HCT116 (cell line): ENCODE measurements at regions not wholly inside any gene's neighbourhood (a gene's known extent, or its start where the extent isn't known, plus 50 kb on each side); places are given as distances from the start of the nearest gene placed in this dataset.

Source experiments
- ATAC-seq: fragments of 200-7000 bp; cut with Tn5 transposase; 2 replicates; pipeline ENCODE4 v1.9.1; 2020; ENCODE audit warnings: mild to moderate bottlenecking, moderate library complexity
- BruUV-seq: library from RNA; stranded (reverse); fragments of 400-500 nt; replicated peaks from 2 replicates; lab custom pipeline; 2021; lab: Mats Ljungman, UMichigan
- CTCF ChIA-PET: fragments of 300-600 bp; sonication (Branson Sonifier 250); formaldehyde crosslinking; loops from one replicate; lab custom pipeline; 2021; ENCODE audit warnings: antibody characterized with exemption; lab: Charles Lee
- POLR2A ChIA-PET: fragments of 300-600, 350-600 bp; sonication (Branson Sonifier 250); formaldehyde crosslinking; loops from one replicate; lab custom pipeline; 2021; ENCODE audit warnings: antibody characterized with exemption; lab: Charles Lee
- RAD21 ChIA-PET, 2 experiments: fragments of 300-600 bp; sonication (Branson Sonifier 250); formaldehyde crosslinking; loops; one replicate each; lab custom pipeline; 2023; ENCODE audit warnings: low total read pairs in 2 of 2; ENCODE audit not compliant: uncharacterized antibody in 2 of 2, unreplicated experiment in 2 of 2, low non-redundant PET in 1 of 2; lab: Charles Lee
- DNase-seq: peaks from one replicate; pipeline ENCODE4 v3.0.0-alpha.2; 2010; ENCODE audit warnings: low read depth, low spot score
- H2AFZ ChIP-seq: fragments of 200-600 bp; shearing (Covaris generic), sonication (generic); 2 replicates; pipeline ENCODE4 v1.6.1; 2017; ENCODE audit warnings: low read depth, mixed run types, mixed read lengths, antibody characterized with exemption, low read length; ENCODE audit not compliant: poor library complexity, severe bottlenecking
- H3K27ac ChIP-seq: 2 replicates; pipeline ENCODE4 v1.5.1; 2012; ENCODE audit warnings: low read depth, low read length
- H3K27me3 ChIP-seq: fragments of 200-600 bp; sonication (generic); 2 replicates; pipeline ENCODE4 v1.6.1; 2016; ENCODE audit warnings: mixed run types, low read length, mixed read lengths; ENCODE audit not compliant: insufficient read depth
- H3K36me3 ChIP-seq, 2 experiments: fragments of 200-500 bp in 1 of 2; fragments of 200-600 bp in 1 of 2; sonication (Bioruptor generic) in 1 of 2; sonication (generic) in 1 of 2; 2 replicates each; pipeline versions ENCODE4 v1.5.1 to v1.6.1; 2014 to 2016; ENCODE audit warnings: low read length in 2 of 2, inconsistent platforms in 1 of 2, mixed read lengths in 1 of 2, mixed run types in 1 of 2; ENCODE audit not compliant: insufficient read depth in 2 of 2, control insufficient read depth in 1 of 2
- H3K4me1 ChIP-seq, 2 experiments: fragments of 200-600 bp in 1 of 2; sonication (generic) in 1 of 2; 2 replicates each; pipeline versions ENCODE4 v1.5.1 to v1.6.1; 2012 to 2017; ENCODE audit warnings: low read length in 2 of 2, inconsistent platforms in 1 of 2, mild to moderate bottlenecking in 1 of 2, mixed read lengths in 1 of 2, mixed run types in 1 of 2, moderate library complexity in 1 of 2; ENCODE audit not compliant: insufficient read depth in 2 of 2, control insufficient read depth in 1 of 2
- H3K4me2 ChIP-seq: fragments of 200-600 bp; sonication (generic); 2 replicates; pipeline ENCODE4 v1.6.1; 2017; ENCODE audit warnings: mixed run types, low read length, mixed read lengths
- H3K4me3 ChIP-seq, 2 experiments: fragments of 200-600 bp in 1 of 2; sonication (generic) in 1 of 2; replicated peaks in 1 of 2; 2 replicates each; pipeline ENCODE4 v1.5.1; 2011 to 2016; ENCODE audit warnings: low read length in 2 of 2, control low read depth in 1 of 2, low read depth in 1 of 2, mild to moderate bottlenecking in 1 of 2, mixed read lengths in 1 of 2, mixed run types in 1 of 2
- H3K79me2 ChIP-seq: fragments of 200-600 bp; sonication (generic); 2 replicates; pipeline ENCODE4 v1.6.1; 2017; ENCODE audit warnings: mild to moderate bottlenecking, mixed run types, low read length, moderate library complexity, mixed read lengths; ENCODE audit not compliant: insufficient read depth
- H3K9ac ChIP-seq: fragments of 200-600 bp; sonication (generic); 2 replicates; pipeline ENCODE4 v1.6.1; 2016; ENCODE audit warnings: low read length, mixed read lengths
- H3K9me2 ChIP-seq: fragments of 200-600 bp; sonication (generic), shearing (Covaris generic); 2 replicates; pipeline ENCODE4 v1.6.1; 2017; ENCODE audit warnings: mixed run types, mild to moderate bottlenecking, moderate library complexity; ENCODE audit not compliant: insufficient read depth
- H3K9me3 ChIP-seq, 2 experiments: fragments of 200-500 bp in 1 of 2; fragments of 200-600 bp in 1 of 2; sonication (Bioruptor generic) in 1 of 2; sonication (generic) in 1 of 2; 2 replicates each; pipeline ENCODE4 v1.6.1; 2014 to 2017; ENCODE audit warnings: low read length in 2 of 2, mixed read lengths in 2 of 2, inconsistent platforms in 1 of 2, low read depth in 1 of 2, mild to moderate bottlenecking in 1 of 2, mixed run types in 1 of 2, moderate library complexity in 1 of 2; ENCODE audit not compliant: control insufficient read depth in 1 of 2, insufficient read depth in 1 of 2
- H4K20me1 ChIP-seq: fragments of 200-600 bp; sonication (generic), shearing (Covaris generic); 2 replicates; pipeline ENCODE4 v1.6.1; 2017; ENCODE audit warnings: mixed run types, mild to moderate bottlenecking, moderate library complexity; ENCODE audit not compliant: insufficient read depth
- ATF3 ChIP-seq: IDR thresholded peaks from 2 replicates; pipeline ENCODE4 v1.6.1; 2012
- CBX3 ChIP-seq: IDR thresholded peaks from 2 replicates; pipeline ENCODE4 v1.6.1; 2012; ENCODE audit warnings: low read depth
- CEBPB ChIP-seq: IDR thresholded peaks from 2 replicates; pipeline ENCODE4 v1.6.1; 2012; ENCODE audit warnings: low read depth
- EGR1 ChIP-seq: IDR thresholded peaks from 2 replicates; pipeline ENCODE4 v1.6.1; 2012; ENCODE audit warnings: low read depth
- ELF1 ChIP-seq: IDR thresholded peaks from 2 replicates; pipeline ENCODE4 v1.6.1; 2012; ENCODE audit warnings: low read depth, borderline replicate concordance
- EZH2 ChIP-seq: fragments of 200-600 bp; sonication (generic); IDR thresholded peaks from 2 replicates; pipeline ENCODE4 v1.6.1; 2017; ENCODE audit warnings: antibody characterized with exemption, mixed run types
- EZH2phosphoT487 ChIP-seq: fragments of 200-600 bp; IDR thresholded peaks from 2 replicates; pipeline ENCODE4 v1.6.1; 2018; ENCODE audit warnings: antibody characterized with exemption, borderline replicate concordance
- FOSL1 ChIP-seq: IDR thresholded peaks from 2 replicates; pipeline ENCODE4 v1.6.1; 2012; ENCODE audit warnings: low read depth
- POLR2A ChIP-seq: IDR thresholded peaks from 2 replicates; pipeline ENCODE4 v1.7.0; 2011; ENCODE audit warnings: borderline replicate concordance; ENCODE audit not compliant: insufficient read depth, insufficient read length; ENCODE audit errors: extremely low read depth
- POLR2AphosphoS5 ChIP-seq: IDR thresholded peaks from 2 replicates; pipeline ENCODE4 v1.6.1; 2011; ENCODE audit warnings: mild to moderate bottlenecking, low read depth, low read length, moderate library complexity
- RAD21 ChIP-seq: IDR thresholded peaks from 2 replicates; pipeline ENCODE4 v1.6.1; 2012; ENCODE audit warnings: low read depth, mild to moderate bottlenecking
- REST ChIP-seq: IDR thresholded peaks from 2 replicates; pipeline ENCODE4 v1.6.1; 2012; ENCODE audit warnings: low read depth
- SIN3A ChIP-seq: IDR thresholded peaks from 2 replicates; pipeline ENCODE4 v1.6.1; 2012; ENCODE audit warnings: low read depth
- SRF ChIP-seq: IDR thresholded peaks from 2 replicates; pipeline ENCODE4 v1.6.1; 2012; ENCODE audit warnings: low read depth
- TCF7L2 ChIP-seq: IDR thresholded peaks from 2 replicates; pipeline ENCODE4 v1.7.0; 2011; ENCODE audit warnings: borderline replicate concordance, inconsistent platforms; ENCODE audit not compliant: insufficient read depth, insufficient read length; ENCODE audit errors: extremely low read depth
- YY1 ChIP-seq: IDR thresholded peaks from 2 replicates; pipeline ENCODE4 v1.6.1; 2011; ENCODE audit warnings: low read length, low read depth, moderate library complexity, mild to moderate bottlenecking; ENCODE audit not compliant: insufficient replicate concordance; ENCODE audit errors: extremely low read depth
- ZBTB33 ChIP-seq: IDR thresholded peaks from 2 replicates; pipeline ENCODE4 v1.6.1; 2011; ENCODE audit warnings: mild to moderate bottlenecking, low read length, moderate library complexity; ENCODE audit not compliant: insufficient replicate concordance; ENCODE audit errors: extremely low read depth
- ZFX ChIP-seq: fragments of 450-650 bp; IDR thresholded peaks from 2 replicates; pipeline ENCODE4 v1.6.1; 2017
- intact Hi-C: fragments of 100-400 bp; cut with micrococcal nuclease; formaldehyde crosslinking; loops from 2 replicates; pipeline ENCODE4 v1.10.0; 2022
- TF ChIP-seq, protein P1 (sequence below): IDR thresholded peaks from 2 replicates; pipeline ENCODE4 v1.6.1; 2012
- TF ChIP-seq, protein P2 (sequence below), 3 experiments: fragments of 200-600 bp in 1 of 3; sonication (generic) in 1 of 3; IDR thresholded peaks in 2 of 3; conservative IDR thresholded peaks in 1 of 3; 2 replicates each; pipeline ENCODE4 v1.5.1; 2012 to 2017; ENCODE audit warnings: low read depth in 2 of 3, low read length in 2 of 3, antibody characterized with exemption in 1 of 3, borderline replicate concordance in 1 of 3, control low read depth in 1 of 3, mild to moderate bottlenecking in 1 of 3, mixed read lengths in 1 of 3, mixed run types in 1 of 3, moderate library complexity in 1 of 3; ENCODE audit not compliant: insufficient read depth in 1 of 3

GRCh38 chr2:139813340-139813739, 1033.2 kb upstream of the NXPH2 start:
- Histone ChIP-seq H3K36me3 (no peaks in the 10 kb centered on the region), H3K27me3 (no peaks in the 10 kb centered on the region), H3K79me2 (no peaks in the 10 kb centered on the region), H4K20me1 (no peaks in the 10 kb centered on the region), H3K4me3 (no peak overlapping the region), H2AFZ (no peak overlapping the region), H3K4me2 (no peak overlapping the region), H3K4me1 (no peaks in the 10 kb centered on the region), H3K27ac (no peak overlapping the region), H3K9me3 (no peaks in the 10 kb centered on the region), H3K9me2 (no peaks in the 10 kb centered on the region), H3K9ac (no peak overlapping the region)
- ChIA-PET CTCF (no interaction called here), RAD21 (no interaction called here), POLR2A (no interaction called here)
- no peak for TF ChIP-seq EGR1
- no peak for TF ChIP-seq ATF3
- TF ChIP-seq CEBPB, result no peak
- no peak for TF ChIP-seq POLR2AphosphoS5
- TF ChIP-seq ZFX, result no peak
- TF ChIP-seq CBX3, result no peak
- TF ChIP-seq EZH2phosphoT487, result no peak
- TF ChIP-seq ZBTB33, result no peak
- TF ChIP-seq, protein P1, sequence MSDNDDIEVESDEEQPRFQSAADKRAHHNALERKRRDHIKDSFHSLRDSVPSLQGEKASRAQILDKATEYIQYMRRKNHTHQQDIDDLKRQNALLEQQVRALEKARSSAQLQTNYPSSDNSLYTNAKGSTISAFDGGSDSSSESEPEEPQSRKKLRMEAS, result no peak
- no peak for TF ChIP-seq SRF
- no peak for TF ChIP-seq ELF1
- TF ChIP-seq YY1, result no peak
- no peak for TF ChIP-seq EZH2
- no peak for TF ChIP-seq FOSL1
- TF ChIP-seq TCF7L2, result no peak
- TF ChIP-seq RAD21, result no peak
- TF ChIP-seq REST, result no peak
- TF ChIP-seq, protein P2, sequence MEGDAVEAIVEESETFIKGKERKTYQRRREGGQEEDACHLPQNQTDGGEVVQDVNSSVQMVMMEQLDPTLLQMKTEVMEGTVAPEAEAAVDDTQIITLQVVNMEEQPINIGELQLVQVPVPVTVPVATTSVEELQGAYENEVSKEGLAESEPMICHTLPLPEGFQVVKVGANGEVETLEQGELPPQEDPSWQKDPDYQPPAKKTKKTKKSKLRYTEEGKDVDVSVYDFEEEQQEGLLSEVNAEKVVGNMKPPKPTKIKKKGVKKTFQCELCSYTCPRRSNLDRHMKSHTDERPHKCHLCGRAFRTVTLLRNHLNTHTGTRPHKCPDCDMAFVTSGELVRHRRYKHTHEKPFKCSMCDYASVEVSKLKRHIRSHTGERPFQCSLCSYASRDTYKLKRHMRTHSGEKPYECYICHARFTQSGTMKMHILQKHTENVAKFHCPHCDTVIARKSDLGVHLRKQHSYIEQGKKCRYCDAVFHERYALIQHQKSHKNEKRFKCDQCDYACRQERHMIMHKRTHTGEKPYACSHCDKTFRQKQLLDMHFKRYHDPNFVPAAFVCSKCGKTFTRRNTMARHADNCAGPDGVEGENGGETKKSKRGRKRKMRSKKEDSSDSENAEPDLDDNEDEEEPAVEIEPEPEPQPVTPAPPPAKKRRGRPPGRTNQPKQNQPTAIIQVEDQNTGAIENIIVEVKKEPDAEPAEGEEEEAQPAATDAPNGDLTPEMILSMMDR (IDR thresholded peaks at IDR 0.05 in 2 of 3, conservative IDR thresholded peaks at IDR 0.05 in 1 of 3; ENCODE audit: borderline replicate concordance in 1 of 3, insufficient read depth in 1 of 3, low read depth in 2 of 3, low read length in 2 of 3), result no peak
- no peak for TF ChIP-seq SIN3A
- TF ChIP-seq POLR2A, result no peak
- no TSS peak for BruUV-seq
- DNase-seq (no peak), ATAC-seq (no peak)
- intact Hi-C loops, result no loop called here
